ENCODE measurements at regions not wholly inside any gene's neighbourhood (a gene's known extent, or its start where the extent isn't known, plus 50 kb on each side); places are given as distances from the start of the nearest gene placed in this dataset.

GRCh38 chr5:57004800-57005199 is 52.9 kb upstream of the MIER3 start:
- 94% methylated on average over 3 of the region's 5 CpGs for WGBS (ENCODE audit: insufficient coverage)

DNA sequence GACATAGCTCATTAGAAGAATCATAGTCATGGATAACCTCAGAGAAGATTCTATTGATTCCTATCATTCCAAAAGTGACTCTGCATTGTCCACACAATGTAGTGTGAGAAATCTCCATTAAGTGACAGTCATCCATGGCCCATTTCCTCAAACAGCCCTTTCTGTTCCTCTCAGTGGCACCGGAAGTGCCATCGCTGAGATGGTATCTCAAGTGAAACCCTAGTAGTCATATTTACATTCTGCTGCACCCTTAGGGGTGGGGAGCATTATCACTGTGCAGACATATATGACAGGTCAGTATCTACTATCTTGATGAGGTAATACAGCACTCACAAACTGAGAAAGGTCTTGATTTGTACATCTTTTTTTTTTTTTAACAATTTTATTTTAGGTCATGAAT is 55.4 kb upstream of the MIER3 start:
- Histone ChIP-seq H3K4me1 (ENCODE audit: control insufficient read depth in 1 of 2, insufficient read depth in 2 of 2, low read length in 2 of 2) (no peaks in the 10 kb centered on the region), H3K4me3 (replicated peaks in 1 of 3; ENCODE audit: low read depth in 2 of 3, low read length in 3 of 3) (no peak overlapping the region), H3K27ac (ENCODE audit: low read depth in 1 of 2, low read length in 2 of 2) (no peak overlapping the region), H4K20me1 (ENCODE audit: insufficient read depth, low read length) (no peaks in the 10 kb centered on the region), H3K79me2 (ENCODE audit: insufficient read depth, low read length) (no peaks in the 10 kb centered on the region), H3K27me3 (ENCODE audit: control insufficient read depth in 2 of 2, insufficient read depth in 2 of 2, low read length in 2 of 2) (no peaks in the 10 kb centered on the region), H2AFZ (ENCODE audit: insufficient read depth, low read depth, low read length, poor library complexity, severe bottlenecking) (no peak overlapping the region), H3K36me3 (replicated peaks in 1 of 2; ENCODE audit: control insufficient read depth in 1 of 2, insufficient read depth in 2 of 2, low read length in 2 of 2) (no peaks in the 10 kb centered on the region), H3K9ac (ENCODE audit: insufficient read depth, low read length, poor library complexity, severe bottlenecking) (no peak overlapping the region), H3K4me2 (replicated peaks; ENCODE audit: extremely low read depth, low read length, poor library complexity, severe bottlenecking) (no peak overlapping the region), H3K9me3 (replicated peaks in 1 of 2; ENCODE audit: control insufficient read depth in 1 of 2, insufficient read depth in 1 of 2, low read length in 2 of 2) (no peaks in the 10 kb centered on the region)
- peaks cover 0 to 6% (median 2%) of the 10 kb centered on the region in 7 donors for H3K9me3 Mint-ChIP-seq
- peaks cover 1 to 3% (median 2%) of the 10 kb centered on the region in 3 donors for H3K27me3 Mint-ChIP-seq (ENCODE audit: low read depth in 3 of 3)
- no CpG with 5 or more reads among the region's 2 CpGs for WGBS (ENCODE audit: insufficient coverage)
- H3K27ac Mint-ChIP-seq, result peak overlapping the region in 2 of 7 donors; percentile 36 to 58
- no peak for TF ChIP-seq CTCF (IDR thresholded peaks at IDR 0.05)
- peaks cover 12% of the 10 kb centered on the region for H3K4me1 Mint-ChIP-seq
- no peaks in the 10 kb centered on the region for H3K36me3 Mint-ChIP-seq
- intact Hi-C loops (cut with micrococcal nuclease), result no loop called here
- peak; percentile 11 to 41 (median 22) for DNase-seq
- H3K4me3 Mint-ChIP-seq, result no peak overlapping the region

More at GRCh38 chr5:57004800-57005199, 52.9 kb upstream of the MIER3 start:
- no peak for DNase-seq
- Histone ChIP-seq H3K4me2 (replicated peaks; ENCODE audit: extremely low read depth, low read length, poor library complexity, severe bottlenecking) (no peak overlapping the region), H3K36me3 (replicated peaks in 1 of 2; ENCODE audit: control insufficient read depth in 1 of 2, insufficient read depth in 2 of 2, low read length in 2 of 2) (no peaks in the 10 kb centered on the region), H3K9ac (ENCODE audit: insufficient read depth, low read length, poor library complexity, severe bottlenecking) (no peak overlapping the region), H3K27me3 (ENCODE audit: control insufficient read depth in 2 of 2, insufficient read depth in 2 of 2, low read length in 2 of 2) (no peaks in the 10 kb centered on the region), H2AFZ (ENCODE audit: insufficient read depth, low read depth, low read length, poor library complexity, severe bottlenecking) (no peak overlapping the region), H3K9me3 (replicated peaks in 1 of 2; ENCODE audit: control insufficient read depth in 1 of 2, insufficient read depth in 1 of 2, low read length in 2 of 2) (no peaks in the 10 kb centered on the region), H3K4me1 (ENCODE audit: control insufficient read depth in 1 of 2, insufficient read depth in 2 of 2, low read length in 2 of 2) (no peaks in the 10 kb centered on the region), H3K79me2 (ENCODE audit: insufficient read depth, low read length) (no peaks in the 10 kb centered on the region), H3K27ac (ENCODE audit: low read depth in 1 of 2, low read length in 2 of 2) (no peak overlapping the region), H4K20me1 (ENCODE audit: insufficient read depth, low read length) (no peaks in the 10 kb centered on the region), H3K4me3 (replicated peaks in 1 of 3; ENCODE audit: low read depth in 2 of 3, low read length in 3 of 3) (no peak overlapping the region)
- peaks cover 12% of the 10 kb centered on the region for H3K4me1 Mint-ChIP-seq
- intact Hi-C loops (cut with micrococcal nuclease), result no loop called here
- no peaks in the 10 kb centered on the region for H3K36me3 Mint-ChIP-seq
- TF ChIP-seq CTCF (IDR thresholded peaks at IDR 0.05), result no peak
- no peak overlapping the region for H3K4me3 Mint-ChIP-seq
- peaks cover 0 to 4% (median 2%) of the 10 kb centered on the region in 7 donors for H3K9me3 Mint-ChIP-seq
- peaks cover 1 to 3% (median 2%) of the 10 kb centered on the region in 3 donors for H3K27me3 Mint-ChIP-seq (ENCODE audit: low read depth in 3 of 3)
- H3K27ac Mint-ChIP-seq, result peak overlapping the region in 1 of 7 donors; percentile 28

Data from CD14-positive monocyte (primary cell).